Nephron (organoid): ENCODE measurements at regions not wholly inside any gene's neighbourhood (a gene's known extent, or its start where the extent isn't known, plus 50 kb on each side); places are given as distances from the start of the nearest gene placed in this dataset.

Experiments
- H3K27ac Mint-ChIP-seq, 3 experiments: 2 replicates each; pipeline ENCODE4 v1.8.0; 2020; ENCODE audit warnings: mixed read lengths in 3 of 3, mild to moderate bottlenecking in 2 of 3, moderate library complexity in 1 of 3
- H3K27me3 Mint-ChIP-seq: 2 replicates; pipeline ENCODE4 v1.8.0; 2021; ENCODE audit warnings: low read depth, mild to moderate bottlenecking, moderate library complexity, mixed read lengths
- H3K36me3 Mint-ChIP-seq: 2 replicates; pipeline ENCODE4 v1.8.0; 2020; ENCODE audit warnings: low read depth, mixed read lengths
- H3K4me1 Mint-ChIP-seq: 2 replicates; pipeline ENCODE4 v1.8.0; 2020; ENCODE audit warnings: mixed read lengths
- H3K4me3 Mint-ChIP-seq, 3 experiments: 2 replicates each; pipeline ENCODE4 v1.8.0; 2020; ENCODE audit warnings: mild to moderate bottlenecking in 3 of 3, mixed read lengths in 3 of 3, moderate library complexity in 2 of 3
- H3K9me3 Mint-ChIP-seq: 2 replicates; pipeline ENCODE4 v1.8.0; 2020; ENCODE audit warnings: mixed read lengths
- CTCF ChIP-seq, 3 experiments: fragments of 200-600 bp; sonication (generic); IDR thresholded peaks; one replicate each; pipeline ENCODE4 v1.5.0; 2021; ENCODE audit warnings: antibody characterized with exemption in 3 of 3; ENCODE audit not compliant: unreplicated experiment in 3 of 3

GRCh38 chr13:64662887-64663593 is 2567.1 kb downstream of the PCDH9 start:
- H3K27me3 Mint-ChIP-seq = no peaks in the 10 kb centered on the region
- no peak overlapping the region for H3K4me3 Mint-ChIP-seq
- no peaks in the 10 kb centered on the region for H3K9me3 Mint-ChIP-seq
- no peaks in the 10 kb centered on the region for H3K36me3 Mint-ChIP-seq
- no peaks in the 10 kb centered on the region for H3K4me1 Mint-ChIP-seq
- H3K27ac Mint-ChIP-seq = no peak overlapping the region
- no peak for TF ChIP-seq CTCF (IDR thresholded peaks at IDR 0.05; ENCODE audit: unreplicated experiment in 3 of 3)

GRCh38 chr13:64648293-64648692 is 2581.8 kb downstream of the PCDH9 start:
- H3K9me3 Mint-ChIP-seq = no peaks in the 10 kb centered on the region
- H3K4me1 Mint-ChIP-seq = no peaks in the 10 kb centered on the region
- no peaks in the 10 kb centered on the region for H3K36me3 Mint-ChIP-seq
- no peak overlapping the region for H3K27ac Mint-ChIP-seq
- TF ChIP-seq CTCF (IDR thresholded peaks at IDR 0.05; ENCODE audit: unreplicated experiment in 3 of 3) = no peak
- no peak overlapping the region for H3K4me3 Mint-ChIP-seq
- no peaks in the 10 kb centered on the region for H3K27me3 Mint-ChIP-seq

GRCh38 chr13:64643066-64643465 is 2587.1 kb downstream of the PCDH9 start:
- Mint-ChIP-seq H3K27ac (no peak overlapping the region), H3K4me1 (no peaks in the 10 kb centered on the region), H3K36me3 (no peaks in the 10 kb centered on the region), H3K4me3 (no peak overlapping the region), H3K9me3 (no peaks in the 10 kb centered on the region), H3K27me3 (no peaks in the 10 kb centered on the region)
- TF ChIP-seq CTCF (IDR thresholded peaks at IDR 0.05; ENCODE audit: unreplicated experiment in 3 of 3) = no peak

- Mint-ChIP-seq H3K4me3 (no peak overlapping the region), H3K36me3 (no peaks in the 10 kb centered on the region), H3K27ac (no peak overlapping the region), H3K4me1 (no peaks in the 10 kb centered on the region), H3K9me3 (no peaks in the 10 kb centered on the region), H3K27me3 (no peaks in the 10 kb centered on the region)
- no peak for TF ChIP-seq CTCF (IDR thresholded peaks at IDR 0.05; ENCODE audit: unreplicated experiment in 3 of 3)
Measured at GRCh38 chr13:64640002-64640401, 2590.1 kb downstream of the PCDH9 start.

GRCh38 chr13:64639206-64639605 is 2590.9 kb downstream of the PCDH9 start:
- H3K4me1 Mint-ChIP-seq = no peaks in the 10 kb centered on the region
- no peaks in the 10 kb centered on the region for H3K27me3 Mint-ChIP-seq
- no peaks in the 10 kb centered on the region for H3K36me3 Mint-ChIP-seq
- H3K9me3 Mint-ChIP-seq = no peaks in the 10 kb centered on the region
- no peak for TF ChIP-seq CTCF (IDR thresholded peaks at IDR 0.05; ENCODE audit: unreplicated experiment in 3 of 3)
- H3K4me3 Mint-ChIP-seq = no peak overlapping the region
- H3K27ac Mint-ChIP-seq = no peak overlapping the region

- no peak for TF ChIP-seq CTCF (IDR thresholded peaks at IDR 0.05; ENCODE audit: unreplicated experiment in 3 of 3)
- no peak overlapping the region for H3K27ac Mint-ChIP-seq
- no peaks in the 10 kb centered on the region for H3K27me3 Mint-ChIP-seq
- H3K36me3 Mint-ChIP-seq = no peaks in the 10 kb centered on the region
- no peaks in the 10 kb centered on the region for H3K9me3 Mint-ChIP-seq
- no peak overlapping the region for H3K4me3 Mint-ChIP-seq
- no peaks in the 10 kb centered on the region for H3K4me1 Mint-ChIP-seq
Measured at GRCh38 chr13:64633948-64634347, 2596.2 kb downstream of the PCDH9 start.
